ENCODE measurements at regions not wholly inside any gene's neighbourhood (a gene's known extent, or its start where the extent isn't known, plus 50 kb on each side); places are given as distances from the start of the nearest gene placed in this dataset.

DNA sequence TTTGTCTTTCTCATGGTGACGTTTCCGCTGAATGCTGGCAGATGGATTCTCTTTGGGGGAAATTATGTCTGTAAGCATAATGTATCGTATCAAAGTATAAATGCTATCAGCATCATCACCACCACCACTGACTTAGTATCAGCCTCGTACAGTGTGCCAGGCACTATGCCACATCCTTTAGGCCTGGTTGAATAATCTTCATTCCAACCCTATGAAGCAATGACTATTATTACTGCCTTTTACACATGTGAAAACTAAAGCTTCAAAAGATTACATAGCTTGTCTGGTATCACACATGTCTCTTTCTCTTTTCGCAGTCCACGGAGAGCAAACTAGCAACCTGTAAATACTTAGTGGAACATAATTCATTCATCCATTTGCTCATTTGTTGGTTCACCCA lies 166.7 kb upstream of the PRICKLE2 start:
- in situ Hi-C loops (cut with HindIII; ENCODE audit: low sequenced_read_pairs) = no loop called here
- TF ChIP-seq, protein P1, sequence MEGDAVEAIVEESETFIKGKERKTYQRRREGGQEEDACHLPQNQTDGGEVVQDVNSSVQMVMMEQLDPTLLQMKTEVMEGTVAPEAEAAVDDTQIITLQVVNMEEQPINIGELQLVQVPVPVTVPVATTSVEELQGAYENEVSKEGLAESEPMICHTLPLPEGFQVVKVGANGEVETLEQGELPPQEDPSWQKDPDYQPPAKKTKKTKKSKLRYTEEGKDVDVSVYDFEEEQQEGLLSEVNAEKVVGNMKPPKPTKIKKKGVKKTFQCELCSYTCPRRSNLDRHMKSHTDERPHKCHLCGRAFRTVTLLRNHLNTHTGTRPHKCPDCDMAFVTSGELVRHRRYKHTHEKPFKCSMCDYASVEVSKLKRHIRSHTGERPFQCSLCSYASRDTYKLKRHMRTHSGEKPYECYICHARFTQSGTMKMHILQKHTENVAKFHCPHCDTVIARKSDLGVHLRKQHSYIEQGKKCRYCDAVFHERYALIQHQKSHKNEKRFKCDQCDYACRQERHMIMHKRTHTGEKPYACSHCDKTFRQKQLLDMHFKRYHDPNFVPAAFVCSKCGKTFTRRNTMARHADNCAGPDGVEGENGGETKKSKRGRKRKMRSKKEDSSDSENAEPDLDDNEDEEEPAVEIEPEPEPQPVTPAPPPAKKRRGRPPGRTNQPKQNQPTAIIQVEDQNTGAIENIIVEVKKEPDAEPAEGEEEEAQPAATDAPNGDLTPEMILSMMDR (IDR thresholded peaks at IDR 0.05; ENCODE audit: low read depth, low read length) = no peak
- peak; percentile 13 for DNase-seq (ENCODE audit: low read depth, low spot score)

DNA sequence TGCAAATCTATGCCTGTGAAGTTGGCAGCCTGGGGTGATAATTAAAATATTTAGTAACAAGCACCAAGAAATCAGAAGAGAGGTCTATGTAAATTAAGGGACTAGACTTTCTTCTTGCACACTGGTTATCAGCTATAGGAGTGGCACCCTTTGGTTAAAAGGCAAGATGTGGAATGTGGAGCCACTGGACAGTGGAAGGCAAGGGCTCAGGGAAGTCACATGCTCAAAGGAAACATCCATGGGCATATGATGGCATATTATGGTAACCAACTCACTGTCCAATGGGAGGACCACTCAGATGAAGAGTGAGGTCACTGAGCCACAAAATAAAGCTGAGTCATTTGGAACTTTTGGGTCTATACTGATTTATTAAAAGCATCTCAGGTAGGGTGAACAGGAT lies 165.6 kb upstream of the PRICKLE2 start:
- DNase-seq (ENCODE audit: low read depth, low spot score) = no peak
- no peak overlapping the region for H3K4me3 ChIP-seq (ENCODE audit: low read depth, low read length)
- in situ Hi-C loops (cut with HindIII; ENCODE audit: low sequenced_read_pairs) = no loop called here
- TF ChIP-seq, protein P1 (IDR thresholded peaks at IDR 0.05; ENCODE audit: low read depth, low read length) = no peak

More for the DNA sequence above, 166.7 kb upstream of the PRICKLE2 start:
- no peak overlapping the region for H3K4me3 ChIP-seq (ENCODE audit: low read depth, low read length)

DNA sequence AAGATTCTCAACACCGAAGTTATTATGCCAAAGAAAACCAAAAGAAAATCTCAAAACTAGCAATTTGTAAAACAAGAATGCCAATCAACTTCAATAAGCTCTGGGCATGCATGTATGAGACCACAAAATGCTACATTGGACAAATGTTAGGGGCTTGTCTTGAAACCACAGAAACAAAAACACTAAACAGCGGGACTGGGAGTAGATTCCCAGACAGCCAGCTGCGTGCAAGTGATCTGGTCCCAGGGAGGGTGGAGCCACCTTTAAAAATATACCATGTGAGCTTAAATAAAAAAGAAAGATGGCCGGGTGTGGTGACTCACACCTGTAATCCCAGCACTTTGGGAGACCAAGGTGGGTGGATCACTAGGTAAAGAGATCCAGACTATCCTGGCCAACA lies 163.6 kb upstream of the PRICKLE2 start:
- H3K4me3 ChIP-seq (ENCODE audit: low read depth, low read length) = no peak overlapping the region
- DNase-seq (ENCODE audit: low read depth, low spot score) = peak; percentile 33
- TF ChIP-seq, protein P1 (IDR thresholded peaks at IDR 0.05; ENCODE audit: low read depth, low read length) = no peak
- in situ Hi-C loops (cut with HindIII; ENCODE audit: low sequenced_read_pairs) = no loop called here

DNA sequence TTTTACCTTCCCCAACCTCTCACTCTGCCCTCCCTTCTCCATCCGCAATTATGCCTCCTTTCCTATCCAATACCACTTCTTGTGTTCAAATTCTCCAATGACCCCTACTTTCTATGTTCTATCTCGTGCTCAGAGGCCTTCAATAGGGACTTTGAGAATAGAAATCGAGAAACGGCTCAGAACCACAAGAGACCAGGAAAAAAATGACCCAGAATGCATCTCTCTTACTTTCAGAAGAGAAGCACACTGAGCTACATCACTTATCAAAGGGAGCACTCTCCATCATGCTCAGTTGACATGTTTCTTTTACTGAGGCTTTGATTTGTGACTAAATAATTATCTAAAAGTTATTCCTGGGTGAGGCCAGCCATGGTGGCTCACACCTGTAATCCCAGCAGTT lies 162.4 kb upstream of the PRICKLE2 start:
- in situ Hi-C loops (cut with HindIII; ENCODE audit: low sequenced_read_pairs) = no loop called here
- no peak for DNase-seq (ENCODE audit: low read depth, low spot score)
- H3K4me3 ChIP-seq (ENCODE audit: low read depth, low read length) = no peak overlapping the region
- TF ChIP-seq, protein P1 (IDR thresholded peaks at IDR 0.05; ENCODE audit: low read depth, low read length) = no peak

DNA sequence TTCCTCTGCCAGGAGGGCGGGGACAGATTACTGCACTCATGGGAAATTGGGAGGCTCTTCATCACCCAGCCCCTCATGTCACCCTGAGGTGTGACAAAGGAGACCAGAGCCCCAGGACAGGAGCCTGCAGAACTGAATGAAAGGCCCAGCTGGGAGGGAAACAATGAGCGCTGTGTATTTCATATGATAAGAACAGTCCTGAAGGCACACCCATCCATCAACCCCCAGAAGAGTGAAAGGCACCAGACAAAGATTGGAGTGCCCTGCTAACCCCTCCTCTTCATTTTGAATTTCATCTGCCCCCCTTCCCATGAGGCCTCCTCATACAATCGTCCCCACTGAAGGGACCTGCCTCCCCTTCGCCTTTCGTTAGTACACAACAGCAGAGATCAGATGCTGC lies 160.0 kb upstream of the PRICKLE2 start:
- no peak for DNase-seq (ENCODE audit: low read depth, low spot score)
- no peak overlapping the region for H3K4me3 ChIP-seq (ENCODE audit: low read depth, low read length)
- in situ Hi-C loops (cut with HindIII; ENCODE audit: low sequenced_read_pairs) = no loop called here
- TF ChIP-seq, protein P1 (IDR thresholded peaks at IDR 0.05; ENCODE audit: low read depth, low read length) = no peak

DNA sequence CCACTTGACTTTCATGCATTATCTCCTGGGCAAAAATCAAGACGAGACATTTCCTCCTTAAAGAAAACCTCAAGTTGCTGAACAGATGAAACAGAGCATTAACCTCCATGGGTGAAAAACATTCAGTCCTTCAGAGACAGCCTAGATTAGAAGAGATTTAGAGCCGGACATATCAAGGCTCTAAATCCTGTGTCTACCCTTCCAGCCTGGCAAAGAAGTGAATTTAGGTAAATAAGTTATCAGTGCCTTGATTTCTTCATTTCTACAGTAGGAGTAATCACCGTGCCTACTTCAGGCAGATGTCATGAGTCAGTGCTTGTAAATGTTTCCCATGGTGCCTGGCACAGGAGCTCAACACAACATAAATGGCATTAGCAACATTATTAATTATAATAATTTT lies 159.3 kb upstream of the PRICKLE2 start:
- in situ Hi-C loops (cut with HindIII; ENCODE audit: low sequenced_read_pairs) = no loop called here
- DNase-seq (ENCODE audit: low read depth, low spot score) = no peak
- TF ChIP-seq, protein P1 (IDR thresholded peaks at IDR 0.05; ENCODE audit: low read depth, low read length) = no peak

DNA sequence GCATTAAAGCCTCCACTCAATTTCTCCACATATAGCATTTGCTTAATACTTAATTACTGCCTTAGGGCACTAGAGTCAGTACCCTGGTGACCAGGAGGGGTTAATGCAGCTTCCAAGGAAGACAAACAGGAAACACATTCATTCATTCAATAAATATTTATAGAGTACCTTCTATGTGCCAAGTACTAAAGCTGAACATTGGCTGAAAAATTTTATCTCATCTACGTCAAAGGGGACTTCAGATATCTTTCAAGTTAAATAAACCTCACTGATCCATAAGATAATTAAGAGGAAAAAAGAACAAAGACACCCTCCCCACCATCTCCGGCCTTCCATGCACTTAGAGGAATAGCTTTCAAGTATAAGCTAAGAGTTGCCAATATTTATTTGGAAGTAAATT lies 156.9 kb upstream of the PRICKLE2 start:
- no peak overlapping the region for H3K4me3 ChIP-seq (ENCODE audit: low read depth, low read length)
- no peak for DNase-seq (ENCODE audit: low read depth, low spot score)
- TF ChIP-seq, protein P1 (IDR thresholded peaks at IDR 0.05; ENCODE audit: low read depth, low read length) = no peak
- in situ Hi-C loops (cut with HindIII; ENCODE audit: low sequenced_read_pairs) = no loop called here

More for the DNA sequence above, 159.3 kb upstream of the PRICKLE2 start:
- no peak overlapping the region for H3K4me3 ChIP-seq (ENCODE audit: low read depth, low read length)

Data from astrocyte of the spinal cord (primary cell).